ENCODE measurements at regions not wholly inside any gene's neighbourhood (a gene's known extent, or its start where the extent isn't known, plus 50 kb on each side); places are given as distances from the start of the nearest gene placed in this dataset.

DNA sequence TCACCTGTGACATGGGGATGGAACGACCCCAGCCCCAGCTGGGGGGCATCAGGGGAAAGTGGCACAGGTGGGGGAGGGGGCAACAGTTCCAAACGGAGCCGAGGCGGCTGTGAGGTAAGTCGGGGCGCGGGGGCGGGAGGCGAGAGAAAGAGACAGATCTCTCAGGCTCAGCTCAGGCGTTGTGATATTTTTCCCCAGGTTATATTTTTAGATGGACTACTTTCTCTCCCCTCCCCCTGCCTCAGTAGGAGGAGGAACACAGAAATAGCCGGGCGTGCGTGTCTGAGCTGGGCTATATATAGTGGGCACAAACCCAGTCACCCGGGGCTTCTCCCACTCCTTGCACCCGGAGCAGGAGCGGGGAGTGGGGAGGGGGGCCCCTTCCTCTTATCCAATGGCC, 91.0 kb upstream of the LINGO1 start:
- no peak for DNase-seq

- no peak for DNase-seq
Observed at GRCh38 chr15:77722759-77723460, 90.2 kb upstream of the LINGO1 start.

DNA sequence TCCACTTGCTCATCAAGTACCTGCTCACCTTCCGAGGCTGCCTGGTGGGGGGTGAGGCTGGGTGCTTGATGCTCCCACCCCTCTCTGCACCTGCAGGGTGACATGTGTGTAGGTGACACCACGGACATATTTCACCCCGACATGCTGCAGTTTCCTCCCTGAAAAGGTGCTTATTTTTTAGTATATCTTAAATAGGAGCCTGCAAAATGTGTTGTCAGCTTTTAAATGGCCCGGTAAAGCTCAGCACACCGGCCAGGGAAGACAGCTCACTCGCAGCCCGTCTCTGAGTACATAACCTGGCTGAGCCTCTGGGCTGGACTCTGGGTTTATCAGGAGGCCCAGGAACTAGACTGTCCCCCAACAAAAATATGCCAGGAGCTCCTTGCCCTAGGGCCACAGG, 89.3 kb upstream of the LINGO1 start:
- no peak for DNase-seq

DNA sequence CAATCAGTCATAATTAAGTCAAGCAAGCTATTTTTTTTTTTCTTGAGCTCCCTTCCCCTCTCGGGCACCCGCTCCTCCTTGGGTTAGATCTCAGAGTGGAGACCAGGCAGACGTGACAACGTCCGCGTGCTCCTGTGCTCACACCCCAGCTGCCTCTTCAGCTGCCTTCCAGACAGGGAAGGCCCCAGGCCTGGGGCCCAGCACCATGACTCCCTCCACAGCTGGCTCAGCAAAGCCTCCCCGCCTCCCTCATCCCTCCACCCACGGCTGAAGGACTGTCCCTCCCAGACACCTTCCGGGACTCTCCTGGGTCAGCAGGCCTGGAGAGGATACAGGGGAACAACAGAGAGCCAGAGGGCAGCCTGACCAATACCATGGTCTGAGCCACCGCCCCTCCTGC, 87.9 kb upstream of the LINGO1 start:
- no peak for DNase-seq

DNA sequence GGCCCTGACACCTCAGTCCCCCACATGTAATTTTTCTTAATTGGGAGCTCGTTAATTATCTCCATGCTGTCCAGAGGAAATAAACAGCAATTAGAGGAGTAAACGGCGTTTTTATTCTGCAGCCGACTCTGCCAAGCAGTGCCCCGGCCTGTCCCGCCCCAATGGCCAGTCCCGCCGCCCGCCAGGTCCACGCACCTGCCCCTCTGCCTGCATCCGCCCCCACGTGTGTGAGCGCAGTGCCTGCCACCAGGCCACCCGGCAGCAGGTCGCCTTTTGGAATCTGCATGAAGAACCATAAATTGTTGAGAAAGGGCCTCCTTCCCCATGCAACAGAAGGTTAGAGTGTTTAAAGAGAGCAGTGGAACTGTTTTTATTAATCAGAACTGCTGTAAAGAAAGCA, 87.5 kb upstream of the LINGO1 start:
- no peak for DNase-seq

- no peak for DNase-seq
Observed at GRCh38 chr15:77719450-77719849, 86.7 kb upstream of the LINGO1 start.

- DNase-seq, result no peak
Observed at GRCh38 chr15:77717333-77717990, 84.8 kb upstream of the LINGO1 start.

- DNase-seq, result no peak
Observed at GRCh38 chr15:77716632-77717332, 84.1 kb upstream of the LINGO1 start.

DNA sequence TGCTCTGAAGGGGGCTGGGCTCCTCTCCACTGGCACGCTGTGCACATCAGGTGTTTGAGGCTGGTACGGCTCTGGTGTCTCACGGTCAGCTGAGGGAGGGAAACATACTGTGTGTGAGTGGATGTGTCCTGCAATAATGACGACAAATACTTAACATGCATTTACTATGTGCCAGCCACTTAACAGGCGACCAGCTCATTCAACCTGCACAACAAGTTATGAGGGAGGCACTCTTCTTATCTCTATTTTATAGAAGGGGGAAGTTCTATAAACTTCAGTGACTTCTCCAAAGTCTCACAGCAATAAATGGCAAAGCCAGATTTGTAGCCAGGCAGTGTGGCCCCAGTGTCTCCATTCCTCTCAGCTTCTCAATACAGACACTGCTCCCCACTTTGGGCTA, 83.1 kb upstream of the LINGO1 start:
- DNase-seq, result no peak

DNA sequence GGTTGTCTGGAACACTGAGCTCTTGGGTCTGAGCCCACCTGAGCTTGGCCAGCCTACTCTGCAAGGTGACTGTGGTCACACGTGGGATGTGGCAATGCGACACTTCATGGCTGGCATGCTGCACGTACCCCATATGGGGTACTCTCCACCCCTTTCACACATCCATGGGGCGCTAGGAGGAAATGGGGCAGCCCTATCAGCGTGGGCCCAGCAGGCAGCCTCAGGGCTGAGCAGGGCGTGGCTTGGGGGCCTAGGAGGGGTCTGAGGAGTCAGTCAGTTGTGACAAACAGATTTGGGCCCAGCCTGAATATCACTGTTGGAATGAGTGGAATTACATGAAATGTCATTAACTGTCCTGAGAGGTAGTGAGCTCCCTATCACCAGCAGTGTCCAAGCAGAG, 82.3 kb upstream of the LINGO1 start:
- DNase-seq, result no peak

DNA sequence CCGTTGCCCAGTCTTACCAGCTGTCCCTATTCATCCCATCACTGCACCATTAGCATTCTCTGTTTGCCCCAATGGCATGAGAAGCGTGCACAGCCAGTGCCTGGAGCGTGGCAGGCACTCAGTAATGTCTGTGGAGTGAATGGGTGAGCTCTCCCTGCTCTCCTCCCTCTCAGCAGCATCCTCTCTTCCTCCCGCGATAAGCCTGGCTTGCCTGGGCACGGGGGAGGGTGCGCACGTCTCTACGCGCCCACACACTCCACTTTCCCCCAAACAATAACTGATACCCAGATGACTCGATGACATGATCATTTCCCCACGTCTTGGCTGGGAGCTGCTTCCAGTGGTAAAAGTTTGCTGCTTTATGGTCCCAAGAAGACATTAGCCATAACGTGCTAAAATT, 81.8 kb upstream of the LINGO1 start:
- no peak for DNase-seq

- no peak for DNase-seq
Observed at GRCh38 chr15:77714023-77714422, 81.3 kb upstream of the LINGO1 start.

- DNase-seq, result no peak
Observed at GRCh38 chr15:77713281-77713680, 80.6 kb upstream of the LINGO1 start.

DNA sequence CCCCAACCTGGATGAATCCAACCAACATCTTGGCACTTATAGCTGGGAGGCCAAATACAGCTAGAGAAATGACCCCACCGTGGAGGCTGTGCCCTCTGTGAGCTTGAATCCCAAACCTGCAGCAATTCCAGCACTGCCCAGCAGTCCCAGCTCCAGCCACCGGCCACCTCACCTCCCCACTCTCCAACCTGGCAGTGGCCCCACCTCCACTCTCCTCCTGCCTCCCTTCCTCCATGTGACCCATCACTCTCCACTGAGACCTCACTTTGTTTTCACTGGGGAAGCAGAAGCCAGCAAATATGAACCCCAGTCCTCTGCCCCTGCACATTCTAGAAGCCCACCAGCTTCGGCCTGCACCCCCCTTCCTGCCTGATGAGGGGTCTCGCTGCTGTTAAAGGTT, 79.7 kb upstream of the LINGO1 start:
- DNase-seq, result no peak

- no peak for DNase-seq
Observed at GRCh38 chr15:77710637-77711036, 77.9 kb upstream of the LINGO1 start.

DNA sequence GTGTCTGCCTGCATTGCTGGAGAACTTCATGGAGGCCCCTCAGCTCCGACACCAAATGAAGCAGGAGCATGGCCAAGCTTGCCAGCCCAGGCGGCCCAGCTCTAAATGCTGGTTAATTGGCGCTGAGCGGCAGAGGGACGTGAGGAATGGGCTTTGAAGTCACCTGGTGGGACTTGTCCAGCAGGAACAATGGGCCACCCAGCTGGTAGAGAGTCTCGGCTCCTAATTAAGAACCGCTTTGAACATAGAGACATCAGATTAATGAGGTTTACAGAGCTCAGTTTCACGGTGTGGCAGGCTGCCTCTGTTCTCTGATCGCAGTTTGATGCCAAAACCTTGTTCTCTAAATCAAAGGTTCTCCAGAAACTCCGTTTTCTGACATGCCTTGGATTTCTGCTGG, 77.5 kb upstream of the LINGO1 start:
- no peak for DNase-seq

- DNase-seq, result no peak
Observed at GRCh38 chr15:77709135-77709886, 76.6 kb upstream of the LINGO1 start.

- no peak for DNase-seq
Observed at GRCh38 chr15:77706482-77707244, 74.0 kb upstream of the LINGO1 start.

DNA sequence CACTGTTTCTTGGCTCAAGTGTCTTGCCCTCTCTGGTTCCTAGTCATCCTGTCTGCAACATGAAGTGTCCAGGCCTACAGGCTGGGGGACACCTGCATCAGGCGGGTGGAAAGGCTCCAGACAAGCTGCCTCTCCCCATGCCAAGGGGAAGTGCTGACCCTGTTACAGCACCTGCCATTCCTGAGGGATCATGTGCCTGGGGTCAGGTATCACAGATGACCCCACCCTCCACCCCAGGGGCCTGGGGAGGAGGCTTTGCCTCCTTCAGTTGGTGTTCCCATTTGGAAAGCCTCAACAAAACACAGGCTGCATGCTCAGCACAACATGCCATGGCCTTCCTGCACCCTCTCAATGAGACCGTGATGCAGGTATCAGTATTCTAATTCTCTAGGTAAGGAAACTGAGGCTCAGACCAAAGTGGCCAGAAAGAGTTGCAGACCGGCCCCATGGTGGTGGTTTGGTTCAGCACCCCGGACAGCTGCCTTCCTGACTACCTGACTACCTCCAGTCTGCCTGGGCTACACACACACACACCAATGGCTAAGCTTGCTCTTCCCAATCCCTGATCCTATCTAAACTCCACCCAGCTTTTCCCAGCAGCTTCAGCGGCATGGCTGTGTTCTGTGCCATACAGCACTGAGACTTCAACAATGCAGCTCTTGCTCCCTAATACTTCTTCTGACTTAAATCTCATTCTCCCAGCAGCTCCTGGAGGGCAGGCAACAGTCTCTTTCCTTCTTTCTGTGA, 69.7 kb upstream of the LINGO1 start:
- no peak for DNase-seq

DNA sequence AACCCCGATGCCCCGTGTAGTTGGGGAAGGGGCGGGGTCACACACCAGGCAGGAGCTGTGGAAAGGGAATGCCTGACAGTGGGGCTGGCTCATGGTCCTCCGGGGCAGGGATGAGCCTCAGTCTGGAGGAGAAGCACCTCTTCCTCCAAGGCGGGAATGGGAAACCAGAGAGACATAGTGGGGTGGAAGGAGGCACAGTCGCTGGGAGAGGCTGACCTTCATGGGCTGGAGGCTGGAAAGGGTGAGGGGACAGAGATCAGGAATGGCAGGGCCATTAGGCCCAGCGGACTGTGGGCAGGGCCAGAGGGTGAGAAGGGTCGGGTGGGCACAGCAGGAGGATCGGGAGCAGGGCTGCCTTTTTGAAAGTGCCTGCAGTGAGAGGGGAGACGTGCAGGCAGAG, 65.8 kb upstream of the LINGO1 start:
- no peak for DNase-seq

GRCh38 chr15:77697893-77698292, 65.2 kb upstream of the LINGO1 start:
- no peak for DNase-seq

GRCh38 chr15:77696871-77697270, 64.2 kb upstream of the LINGO1 start:
- DNase-seq, result no peak
